GM12891 (cell line): ENCODE measurements at regions not wholly inside any gene's neighbourhood (a gene's known extent, or its start where the extent isn't known, plus 50 kb on each side); places are given as distances from the start of the nearest gene placed in this dataset.

Source experiments
- DNase-seq: peaks from one replicate; pipeline ENCODE4 v3.0.0; 2011; ENCODE audit warnings: low spot score; ENCODE audit not compliant: insufficient read length
- FAIRE-seq: peaks from 2 replicates; lab custom pipeline; 2011; peaks lifted over from hg19 to GRCh38; lab: Jason Lieb, UNC
- PAX5 ChIP-seq: IDR thresholded peaks from 2 replicates; pipeline ENCODE4 v1.6.1; 2011; ENCODE audit warnings: low read length, moderate library complexity, mild to moderate bottlenecking; ENCODE audit not compliant: insufficient read depth, severe bottlenecking
- POLR2A ChIP-seq: IDR thresholded peaks from 2 replicates; pipeline ENCODE4 v1.6.1; 2011; ENCODE audit warnings: low read depth, low read length, control low read depth
- POLR2AphosphoS5 ChIP-seq: IDR thresholded peaks from 2 replicates; pipeline ENCODE4 v1.6.1; 2011; ENCODE audit warnings: low read depth, low read length, control low read depth
- POU2F2 ChIP-seq: IDR thresholded peaks from 2 replicates; pipeline ENCODE4 v1.6.1; 2011; ENCODE audit warnings: low read depth, mild to moderate bottlenecking, control low read depth, low read length, moderate library complexity
- SPI1 ChIP-seq: IDR thresholded peaks from 2 replicates; pipeline ENCODE4 v1.6.1; 2011; ENCODE audit warnings: low read depth, low read length, control low read depth
- TAF1 ChIP-seq: IDR thresholded peaks from 2 replicates; pipeline ENCODE4 v1.6.1; 2011; ENCODE audit warnings: low read depth, low read length, control low read depth

GRCh38 chrX:138298268-138298667, 413.2 kb downstream of the FGF13 start:
- FAIRE-seq (no peak), DNase-seq (no peak)
- no peak for TF ChIP-seq POLR2A
- no peak for TF ChIP-seq SPI1

GRCh38 chrX:138345801-138346200, 365.7 kb downstream of the FGF13 start:
- DNase-seq (no peak), FAIRE-seq (no peak)
- TF ChIP-seq POU2F2 (no peak), TAF1 (no peak), POLR2AphosphoS5 (no peak), POLR2A (no peak), PAX5 (no peak), SPI1 (no peak)

GRCh38 chrX:138349351-138349750, 362.2 kb downstream of the FGF13 start:
- TF ChIP-seq PAX5 (no peak), TAF1 (no peak)
- no peak for FAIRE-seq
- no peak for DNase-seq

GRCh38 chrX:138378876-138379275, 332.6 kb downstream of the FGF13 start:
- TF ChIP-seq TAF1 (no peak), SPI1 (no peak), POLR2AphosphoS5 (no peak), POU2F2 (no peak), POLR2A (no peak), PAX5 (no peak)
- no peak for DNase-seq
- no peak for FAIRE-seq

- FAIRE-seq, result no peak
- TF ChIP-seq POU2F2 (no peak), POLR2AphosphoS5 (no peak), PAX5 (no peak), TAF1 (no peak), POLR2A (no peak), SPI1 (no peak)
- DNase-seq, result no peak
Observed at GRCh38 chrX:138408101-138408500, 303.4 kb downstream of the FGF13 start.

- TF ChIP-seq POLR2AphosphoS5 (no peak), POU2F2 (no peak), POLR2A (no peak), PAX5 (no peak), TAF1 (no peak), SPI1 (no peak)
- FAIRE-seq, result no peak
- no peak for DNase-seq
Observed at GRCh38 chrX:138411048-138411447, 300.5 kb downstream of the FGF13 start.
